ENCODE measurements at regions not wholly inside any gene's neighbourhood (a gene's known extent, or its start where the extent isn't known, plus 50 kb on each side); places are given as distances from the start of the nearest gene placed in this dataset.

GRCh38 chr2:14716319-14716718 is 83.8 kb downstream of the LRATD1 start:
- Histone ChIP-seq H3K23me2 (ENCODE audit: low read depth, low read length) (no peaks in the 10 kb centered on the region), H4K5ac (ENCODE audit: insufficient read length, low read depth, low read length) (no peak overlapping the region), H3K79me1 (ENCODE audit: low read depth, low read length) (no peaks in the 10 kb centered on the region), H3K4ac (replicated peaks; ENCODE audit: insufficient read length, low read depth, low read length) (no peak overlapping the region), H3K14ac (ENCODE audit: insufficient read length) (no peak overlapping the region), H3K27ac (ENCODE audit: low read depth, low read length) (no peak overlapping the region), H2BK5ac (ENCODE audit: low read depth, low read length) (no peak overlapping the region), H3K36me3 (ENCODE audit: control insufficient read depth in 2 of 4, insufficient read depth in 4 of 4, low read length in 3 of 4) (no peaks in the 10 kb centered on the region), H3K79me2 (ENCODE audit: control insufficient read depth in 1 of 2, insufficient read depth in 2 of 2, low read length in 2 of 2) (no peaks in the 10 kb centered on the region), H4K20me1 (replicated peaks in 1 of 2; ENCODE audit: control insufficient read depth in 1 of 2, insufficient read depth in 2 of 2, low read length in 2 of 2) (no peaks in the 10 kb centered on the region), H3K18ac (ENCODE audit: extremely low read depth, low read length) (no peak overlapping the region), H2BK15ac (ENCODE audit: low read length) (no peak overlapping the region), H3K9me3 (ENCODE audit: insufficient read depth in 2 of 2, low read depth in 1 of 2, low read length in 1 of 2) (no peaks in the 10 kb centered on the region), H3K27me3 (replicated peaks in 1 of 4; ENCODE audit: control insufficient read depth in 3 of 4, extremely low read depth in 1 of 4, insufficient read depth in 3 of 4, low read length in 3 of 4) (no peaks in the 10 kb centered on the region), H3K56ac (replicated peaks; ENCODE audit: insufficient read length, low read depth, low read length) (no peak overlapping the region), H2AK5ac (ENCODE audit: low read depth, low read length) (no peak overlapping the region), H2BK20ac (ENCODE audit: low read length) (no peak overlapping the region), H4K91ac (replicated peaks; ENCODE audit: insufficient read length, low read length) (no peak overlapping the region), H4K8ac (ENCODE audit: extremely low read depth, insufficient read depth, low read length) (no peak overlapping the region), H3K4me2 (ENCODE audit: insufficient read depth in 1 of 2, low read depth in 2 of 2, low read length in 2 of 2) (no peak overlapping the region), H3K23ac (ENCODE audit: insufficient read length) (no peak overlapping the region), H2AFZ (ENCODE audit: low read length) (no peak overlapping the region), H3K4me1 (replicated peaks in 1 of 4; ENCODE audit: control insufficient read depth in 3 of 4, insufficient read depth in 4 of 4, low read length in 3 of 4) (no peaks in the 10 kb centered on the region), H2BK12ac (ENCODE audit: low read depth, low read length) (no peak overlapping the region), H2BK120ac (replicated peaks; ENCODE audit: low read depth, low read length) (no peak overlapping the region), H3K9ac (replicated peaks in 1 of 4; ENCODE audit: extremely low read depth in 1 of 4, low read depth in 3 of 4, low read length in 3 of 4) (no peak overlapping the region), H3K4me3 (ENCODE audit: extremely low read depth in 1 of 4, insufficient read depth in 2 of 4, low read depth in 3 of 4, low read length in 4 of 4) (no peak overlapping the region)
- no peak for FAIRE-seq
- CTCF ChIA-PET (ENCODE audit: partially characterized antibody): no interaction called here
- no peak for TF ChIP-seq POLR2A (IDR thresholded peaks at IDR 0.05; ENCODE audit: control extremely low read depth in 1 of 2, low read depth in 2 of 2, low read length in 2 of 2)
- POLR2A ChIA-PET (ENCODE audit: partially characterized antibody): no interaction called here
- DNase-seq (ENCODE audit: low read depth in 1 of 2, low spot score in 2 of 2): no peak
- WGBS, 2 experiments (ENCODE audit: extremely low coverage in 1 of 2, insufficient coverage in 1 of 2, insufficient read length in 1 of 2, insufficient replicate concordance in 2 of 2, low coverage in 1 of 2, low lambda C conversion rate in 2 of 2, missing lambda C conversion rate in 1 of 2): 60% methylated on average over 1 of the region's 1 CpG; no CpG with 5 or more reads in 1 of the 2 experiments
